NCI-H524 (cell line): ENCODE measurements at regions not wholly inside any gene's neighbourhood (a gene's known extent, or its start where the extent isn't known, plus 50 kb on each side); places are given as distances from the start of the nearest gene placed in this dataset.

Experiments
- DNase-seq, 2 experiments: peaks; one replicate each; lab custom pipeline; 2025; lab: John Stamatoyannopoulos, UW

DNA sequence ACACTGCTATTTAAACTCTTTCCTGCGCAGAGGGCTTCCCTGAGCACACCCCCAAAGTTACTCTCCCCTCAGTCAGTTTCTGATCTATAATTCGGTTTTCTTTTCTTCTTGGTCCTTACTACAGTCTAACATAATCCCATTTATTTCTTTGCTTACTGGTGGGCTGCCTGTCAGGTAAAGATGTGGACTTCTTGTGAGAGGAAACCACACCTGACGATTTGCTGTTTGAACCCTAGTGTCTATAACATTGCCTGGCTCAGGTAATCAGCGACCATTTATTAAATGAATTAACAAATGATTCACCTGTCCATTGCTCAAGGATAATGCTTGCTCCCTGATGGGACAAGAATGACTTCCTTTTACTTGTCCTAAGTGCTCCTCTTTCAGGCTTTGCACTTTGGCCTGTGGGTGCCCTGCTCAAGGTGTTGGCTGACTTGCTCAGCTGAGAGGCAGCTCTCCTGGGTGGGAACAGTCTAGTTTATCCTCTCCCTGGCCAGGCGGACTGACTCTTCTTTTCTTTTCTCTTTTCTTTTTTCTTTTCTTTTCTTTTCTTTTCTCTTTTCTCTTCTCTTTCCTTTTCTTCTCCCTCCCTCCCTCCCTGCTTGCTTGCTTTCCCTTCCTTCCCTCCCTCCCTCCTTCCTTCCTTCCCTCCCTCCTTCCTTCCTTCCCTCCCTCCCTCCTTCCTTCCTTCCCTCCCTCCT, 233.1 kb downstream of the BCAS1 start:
- no peak for DNase-seq

DNA sequence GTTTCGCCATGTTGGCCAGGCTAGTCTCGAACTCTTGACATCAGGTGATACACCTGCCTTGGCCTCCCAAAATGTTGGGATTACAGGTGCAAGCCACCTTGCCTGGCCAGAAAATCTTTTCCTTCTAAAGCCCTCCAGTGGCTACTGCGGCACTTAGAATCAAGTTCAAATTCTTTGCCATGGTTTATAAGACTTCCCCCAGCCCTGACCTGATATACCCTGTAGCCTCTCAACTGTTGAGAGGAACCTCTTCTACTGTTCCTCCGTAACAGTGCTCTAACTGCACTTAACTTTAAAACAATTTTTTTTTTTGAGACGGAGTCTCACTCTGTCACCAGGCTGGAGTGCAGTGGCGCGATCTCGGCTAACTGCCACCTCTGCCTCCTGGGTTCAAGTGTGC, 235.6 kb downstream of the BCAS1 start:
- no peak for DNase-seq

DNA sequence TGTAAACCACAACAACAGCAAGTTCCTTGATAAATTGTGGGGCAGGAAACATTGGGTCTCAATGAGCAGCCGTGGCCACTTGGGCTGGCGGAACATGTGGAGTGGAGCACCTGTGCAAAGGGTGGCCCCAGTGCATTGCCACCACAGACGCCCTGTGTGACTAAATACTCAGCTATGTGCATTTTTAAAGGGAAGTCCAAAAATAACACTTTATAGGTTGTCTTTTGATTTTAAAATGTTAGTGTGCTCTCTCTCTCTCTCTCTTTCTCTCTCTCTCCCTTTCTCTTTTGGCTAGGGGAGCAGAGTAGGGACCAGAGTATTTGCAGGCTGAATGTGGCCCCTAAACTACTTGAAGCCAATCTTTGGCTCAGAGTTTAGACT, 236.3 kb downstream of the BCAS1 start:
- no peak for DNase-seq

DNA sequence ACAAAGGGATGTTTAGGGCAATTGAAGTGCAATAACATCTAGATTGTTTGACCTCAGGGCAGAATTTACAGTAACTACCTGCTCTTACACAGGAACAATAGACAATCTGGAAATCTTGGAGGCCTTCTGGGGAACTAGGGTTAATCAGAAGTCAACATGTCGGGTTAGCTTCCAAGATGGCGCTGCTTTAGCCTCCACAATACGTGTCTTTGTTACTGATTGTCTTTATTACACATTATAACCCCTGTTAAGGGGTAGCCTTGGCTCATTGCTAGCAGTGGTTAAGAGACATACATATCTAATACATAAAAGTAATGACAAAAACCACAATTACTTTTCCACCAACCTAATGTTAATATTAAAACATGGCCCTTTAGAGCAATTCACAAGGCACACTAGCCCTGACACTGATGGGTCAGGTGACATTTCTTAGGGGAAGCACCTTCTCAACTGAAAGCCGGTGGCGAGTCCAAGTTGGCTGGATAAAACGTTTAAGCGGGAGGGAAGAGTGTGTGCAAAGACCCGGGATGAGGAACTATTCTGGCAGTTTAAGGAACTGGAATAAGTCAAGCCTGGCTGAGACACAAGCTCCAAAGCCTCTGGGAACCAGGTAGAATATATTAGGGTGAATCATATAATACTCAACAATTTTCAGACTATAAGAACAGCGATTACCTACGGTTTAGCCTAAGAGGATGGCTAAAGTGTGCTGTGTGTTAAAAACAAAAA, 236.9 kb downstream of the BCAS1 start:
- no peak for DNase-seq

DNA sequence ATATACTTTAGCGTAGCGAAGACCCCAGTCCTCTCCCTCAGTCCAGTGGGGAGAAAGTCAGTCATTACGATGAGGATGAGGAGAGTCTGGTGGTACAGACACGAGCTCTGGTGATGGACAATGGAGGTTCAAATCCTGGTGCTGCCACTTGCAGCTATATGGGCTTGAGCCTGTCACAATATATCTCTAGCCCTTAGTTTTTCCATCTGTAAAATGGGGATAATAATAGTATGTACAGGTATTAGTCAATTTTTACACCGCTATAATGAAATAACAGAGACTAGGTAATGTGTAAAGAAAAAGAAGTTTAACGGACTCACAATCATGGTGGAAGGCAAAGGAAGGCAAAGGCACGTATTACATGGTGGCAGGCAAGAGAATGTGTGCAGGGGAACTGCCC, 237.9 kb downstream of the BCAS1 start:
- DNase-seq: no peak

DNA sequence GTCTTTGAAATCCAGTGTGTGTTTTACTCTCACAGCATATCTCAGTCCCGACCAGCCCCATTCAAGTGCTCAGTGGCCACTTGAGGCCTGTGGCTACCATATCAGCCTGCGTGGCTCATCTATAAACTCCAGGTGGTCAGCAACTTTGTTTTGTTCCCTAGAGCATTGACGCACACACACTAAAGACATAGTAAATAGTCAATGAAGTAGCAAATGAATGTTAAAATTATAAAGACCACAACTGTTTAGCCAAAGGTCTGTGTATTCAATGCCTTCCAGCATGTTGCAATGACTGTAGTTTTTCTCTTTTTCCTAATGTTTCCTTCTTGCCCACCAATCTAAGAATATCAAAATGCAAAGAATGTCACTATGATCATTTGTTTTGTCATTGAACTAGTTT, 238.2 kb upstream of the ZNF217 start:
- no peak for DNase-seq

DNA sequence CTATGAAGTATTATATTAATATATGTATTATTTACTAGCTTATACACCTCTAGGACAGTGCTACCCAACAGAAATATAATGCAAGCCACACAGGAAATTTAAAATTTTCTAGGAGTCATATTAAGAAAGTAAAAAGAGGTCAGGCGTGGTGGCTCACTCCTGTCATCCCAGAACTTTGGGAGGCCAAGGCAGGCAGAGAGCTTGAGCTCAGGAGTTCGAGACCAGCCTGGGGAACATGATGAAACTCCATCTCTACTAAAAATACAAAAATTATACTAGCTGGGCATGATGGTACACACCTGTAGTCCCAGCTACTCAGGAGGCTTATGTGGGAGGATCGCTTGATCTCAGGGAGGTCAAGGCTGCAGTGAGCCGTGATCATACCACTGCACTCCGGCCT, 237.6 kb upstream of the ZNF217 start:
- no peak for DNase-seq

DNA sequence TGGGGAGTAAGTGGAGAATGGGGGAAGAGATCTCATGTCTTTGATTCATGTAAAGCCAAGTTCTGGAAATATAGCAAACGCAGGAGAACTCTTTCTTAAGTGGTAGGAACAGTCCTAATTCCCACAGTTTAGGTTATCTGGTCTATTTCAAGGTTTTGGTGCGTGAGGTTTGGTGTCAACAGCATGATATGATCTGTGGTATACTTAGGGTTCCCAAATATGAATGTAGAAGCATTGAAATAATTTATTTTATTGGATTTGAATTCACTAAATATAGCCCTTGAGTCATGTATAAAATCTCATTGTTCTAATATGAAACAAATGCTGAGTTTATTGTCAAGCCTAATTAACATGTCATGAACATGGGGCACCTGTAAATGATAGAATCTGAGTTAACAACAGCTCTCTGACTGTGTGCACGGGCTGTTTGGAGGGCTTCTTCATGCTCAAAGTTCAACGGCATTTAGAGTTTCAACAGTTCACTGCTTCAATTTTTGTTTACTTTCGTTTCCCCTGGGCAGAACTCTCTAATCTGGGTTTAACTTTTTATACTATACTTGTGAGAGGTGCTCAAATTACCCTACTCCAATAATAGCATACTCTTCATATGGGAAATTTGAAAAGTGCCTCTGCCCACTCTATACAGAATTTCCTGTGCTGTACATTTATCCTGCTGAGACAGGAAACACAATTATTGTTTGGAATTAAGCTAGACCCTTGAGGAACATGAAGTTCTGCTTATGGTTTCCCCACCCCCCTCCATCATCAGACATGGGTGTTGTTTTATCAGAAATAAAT, 236.3 kb upstream of the ZNF217 start:
- peak in 1 of 2 experiments; percentile 14 for DNase-seq

DNA sequence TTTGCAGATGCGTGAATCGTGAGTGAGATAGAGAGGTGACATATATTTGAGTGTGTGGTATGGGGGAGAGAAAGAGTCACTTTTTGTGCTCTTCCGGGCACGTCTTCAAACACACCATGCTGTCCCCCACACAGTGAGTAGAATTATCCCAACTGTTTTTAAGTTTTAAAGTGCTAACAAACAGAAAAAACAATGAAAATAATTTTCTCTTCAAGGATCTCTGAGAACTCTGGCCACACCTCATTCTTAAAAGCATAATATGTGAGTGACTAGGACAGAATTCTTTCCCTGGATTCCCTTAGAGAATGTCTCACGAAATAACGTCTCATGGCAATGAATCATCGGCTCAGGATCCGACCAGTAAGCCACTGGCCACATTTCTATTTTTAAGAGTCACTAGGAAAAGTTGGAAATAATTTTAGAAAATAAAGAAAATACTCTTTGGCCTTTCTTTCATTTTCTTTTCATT, 235.7 kb upstream of the ZNF217 start:
- no peak for DNase-seq

DNA sequence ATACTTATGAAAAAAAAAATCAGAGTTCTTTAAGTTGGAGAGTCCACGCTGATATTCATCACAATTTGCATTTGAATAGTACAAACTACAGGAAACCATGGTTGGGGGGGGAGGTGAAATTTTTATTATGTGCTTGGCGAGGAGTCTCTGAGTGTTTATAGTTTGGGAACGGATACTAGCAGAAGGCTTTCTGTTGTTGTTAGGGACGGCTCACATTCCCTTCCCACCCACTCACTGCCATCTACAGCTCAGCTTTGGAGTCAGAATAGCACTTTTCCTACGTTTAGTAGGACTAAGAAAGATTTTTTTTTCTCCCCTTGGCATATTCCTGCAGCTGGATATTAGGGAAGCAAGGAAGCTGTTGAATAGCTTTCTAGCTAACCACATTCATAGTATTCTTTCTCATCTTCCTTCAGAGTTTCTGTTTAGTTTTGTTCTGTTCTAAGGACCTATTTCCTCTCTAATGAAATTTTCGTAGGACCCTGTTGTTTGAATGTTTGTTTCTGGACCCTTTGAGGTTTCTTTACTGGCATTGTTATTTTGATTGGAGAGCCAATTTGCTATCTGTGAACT, 235.1 kb upstream of the ZNF217 start:
- no peak for DNase-seq

DNA sequence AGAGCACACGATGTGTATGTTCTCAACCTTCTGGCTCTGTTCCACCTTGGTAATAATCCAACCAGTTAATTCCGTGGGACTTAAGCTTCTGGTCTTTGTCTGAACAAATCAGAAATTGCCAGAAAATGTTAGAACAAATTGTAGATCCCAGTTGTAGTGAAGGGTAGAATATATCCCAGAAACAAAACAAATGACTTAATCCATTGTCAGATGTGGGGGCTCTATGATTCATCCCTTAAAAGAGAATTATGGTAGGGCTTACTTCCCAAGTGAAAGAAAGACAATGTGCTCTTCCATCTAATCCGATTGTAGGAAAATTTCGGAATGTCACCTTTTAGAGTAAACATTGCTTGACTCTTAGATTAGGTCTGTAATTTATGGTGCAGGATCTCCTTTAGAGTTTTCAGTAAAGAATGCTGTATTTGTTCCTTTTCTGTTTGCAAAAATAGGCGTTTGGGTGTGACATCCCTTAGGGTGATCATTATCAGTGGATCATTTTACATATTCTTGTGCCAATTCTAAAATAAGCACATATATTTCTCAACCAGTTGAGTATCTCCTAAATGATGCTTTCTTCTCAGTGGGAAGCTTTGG, 234.5 kb upstream of the ZNF217 start:
- DNase-seq: peak in 1 of 2 experiments; percentile 4

DNA sequence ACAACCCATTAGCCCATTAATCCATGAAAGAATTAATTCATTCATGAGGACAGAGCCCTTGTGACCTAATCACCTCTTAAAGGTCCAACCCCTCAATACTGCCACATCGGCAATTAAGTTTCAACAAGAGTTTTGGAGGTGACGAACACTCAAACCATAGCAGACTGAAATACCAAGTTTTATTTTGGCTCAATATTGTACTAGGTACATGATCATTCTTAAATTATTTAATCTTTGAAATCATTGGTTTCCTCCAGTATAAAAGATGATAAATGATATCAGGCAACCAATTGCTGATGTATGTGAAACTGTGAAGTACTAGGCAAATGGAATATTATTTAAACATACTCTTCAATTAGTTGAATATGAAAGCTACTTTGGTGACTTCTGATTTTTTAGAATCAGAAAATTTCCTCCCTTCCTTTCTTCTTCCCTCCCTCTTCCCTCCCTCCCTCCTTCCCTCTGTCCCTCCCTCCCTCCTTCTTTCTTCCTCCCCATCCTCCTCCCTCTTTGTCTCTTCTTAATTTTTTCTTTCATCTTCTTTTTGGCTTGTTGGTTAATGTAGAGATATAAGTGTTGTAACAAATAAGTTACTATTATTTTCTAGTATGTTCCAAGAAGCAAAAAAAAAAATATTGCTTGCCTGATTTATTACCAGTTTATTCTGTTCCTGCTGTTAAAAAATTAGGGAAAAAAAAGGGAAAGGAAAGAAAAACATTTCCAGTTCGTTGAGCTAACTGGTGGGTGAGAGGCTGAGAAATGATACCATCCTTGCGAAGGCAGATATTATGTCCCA, 233.9 kb upstream of the ZNF217 start:
- no peak for DNase-seq

DNA sequence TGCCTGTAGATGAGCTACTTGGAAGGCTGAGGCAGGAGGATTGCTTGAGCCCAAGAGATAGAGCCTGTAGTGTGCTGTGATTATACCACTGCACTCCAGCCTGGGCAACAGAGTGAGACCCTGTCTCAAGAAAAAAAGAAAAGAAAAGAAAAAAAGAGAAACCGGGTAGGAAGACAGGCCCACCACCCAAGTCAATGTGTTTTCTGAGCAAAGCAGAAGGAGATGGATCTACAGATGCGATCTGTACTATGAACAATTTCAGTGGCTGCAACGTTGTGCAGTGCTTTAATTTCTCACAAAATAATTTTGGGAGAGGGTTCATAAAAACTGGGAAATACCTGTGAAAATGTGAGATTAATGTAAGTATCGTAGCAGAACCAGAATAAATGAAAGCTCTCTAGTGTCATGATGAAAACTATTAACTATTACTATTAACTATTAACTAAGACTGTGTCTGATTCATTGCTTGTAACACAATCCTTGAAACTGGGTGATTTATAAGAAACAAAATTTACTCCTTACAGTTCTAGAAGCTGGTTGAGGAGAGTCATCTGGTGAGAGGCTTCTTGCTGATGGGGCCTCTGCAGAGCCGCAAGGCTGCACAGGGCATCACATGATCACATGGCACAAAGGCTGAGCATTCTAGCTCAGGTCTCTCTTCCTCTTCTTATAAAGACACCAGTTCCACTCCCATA, 233.1 kb upstream of the ZNF217 start:
- DNase-seq: no peak

DNA sequence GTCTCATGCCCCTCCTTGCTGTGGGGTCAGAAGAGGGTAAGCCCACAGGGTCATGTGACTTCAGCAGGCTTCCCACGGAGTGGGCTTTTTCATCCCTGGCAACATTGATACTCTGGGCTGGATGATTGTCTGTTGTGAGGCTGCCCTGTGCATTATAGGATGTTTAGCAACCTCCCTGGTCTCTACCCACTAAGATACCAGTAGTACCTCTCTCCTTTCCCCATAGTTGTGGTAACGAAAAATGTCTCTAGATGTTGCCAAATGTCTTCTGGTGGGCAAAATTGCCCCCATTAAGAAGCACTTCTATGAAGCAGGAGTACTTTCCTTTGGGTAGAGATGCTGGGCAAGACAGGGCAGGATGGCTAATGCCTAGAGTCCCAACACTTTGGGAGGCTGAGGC, 232.5 kb upstream of the ZNF217 start:
- DNase-seq: no peak

DNA sequence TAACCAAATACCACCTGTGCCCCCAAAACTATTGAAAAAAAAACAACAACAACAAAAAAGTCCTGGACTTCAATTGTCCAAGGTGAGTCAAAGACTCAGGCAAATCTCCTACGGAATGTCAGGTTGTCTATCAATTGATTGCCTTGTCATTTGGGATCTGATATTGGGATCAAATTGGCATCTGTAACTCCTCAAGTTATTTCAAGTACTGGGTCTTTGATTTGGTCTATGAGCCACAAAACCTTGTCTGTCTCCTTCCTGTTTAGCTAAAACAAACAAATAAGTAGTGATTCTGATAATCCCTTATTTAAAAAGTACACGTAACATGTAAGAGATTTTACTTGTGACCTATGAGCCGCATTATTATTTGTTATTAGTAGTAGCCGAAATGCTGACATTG, 231.6 kb upstream of the ZNF217 start:
- DNase-seq: no peak

DNA sequence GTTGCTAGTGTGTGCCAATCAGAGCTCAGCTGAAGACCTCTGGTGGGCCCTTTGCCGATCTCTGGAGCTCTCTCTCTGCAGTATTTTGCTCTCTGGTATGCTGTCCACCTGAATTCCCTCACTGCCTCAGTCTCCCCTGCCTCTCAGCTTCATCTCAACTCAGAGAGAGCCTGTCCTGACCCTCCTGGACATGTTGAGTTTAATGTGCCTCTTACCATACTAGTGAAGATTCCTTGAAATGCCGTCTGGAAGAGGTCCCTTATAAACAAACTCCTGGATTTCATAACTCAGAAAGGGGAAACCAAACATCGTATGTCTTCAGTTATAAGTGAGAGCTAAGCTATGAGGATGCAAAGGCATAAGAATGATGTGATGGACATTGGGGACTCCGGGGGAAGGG, 231.1 kb upstream of the ZNF217 start:
- DNase-seq: no peak

DNA sequence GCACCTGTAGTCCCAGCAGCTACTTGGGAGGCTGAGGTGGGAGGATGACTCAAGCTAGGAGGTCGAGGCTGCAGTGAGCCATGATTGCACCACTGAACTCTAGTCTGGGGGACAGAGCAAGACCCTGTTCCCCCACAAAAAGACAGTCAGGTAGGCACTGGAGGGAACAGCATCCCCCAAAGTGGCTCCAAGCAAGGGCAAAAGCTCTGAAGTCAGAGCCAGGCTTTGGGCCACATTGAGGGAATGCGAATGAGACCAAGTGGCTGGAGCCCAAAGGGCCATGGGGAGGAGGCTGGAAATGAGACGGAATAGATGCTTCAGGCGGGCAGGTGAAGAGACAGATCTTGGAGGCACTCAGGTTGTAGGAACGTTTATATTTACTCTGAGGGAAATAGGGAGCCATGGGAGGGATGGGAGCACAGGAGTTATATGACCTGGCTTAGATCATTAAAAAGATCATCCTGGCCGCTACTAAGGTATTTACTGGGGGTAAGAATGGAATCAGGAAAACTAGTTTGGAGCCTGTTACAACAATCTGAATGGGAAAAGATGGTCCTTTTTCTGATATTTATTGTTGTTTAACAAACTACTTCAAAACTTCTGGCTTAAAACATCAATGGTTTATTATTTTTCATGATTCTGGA, 229.6 kb upstream of the ZNF217 start:
- DNase-seq: no peak

DNA sequence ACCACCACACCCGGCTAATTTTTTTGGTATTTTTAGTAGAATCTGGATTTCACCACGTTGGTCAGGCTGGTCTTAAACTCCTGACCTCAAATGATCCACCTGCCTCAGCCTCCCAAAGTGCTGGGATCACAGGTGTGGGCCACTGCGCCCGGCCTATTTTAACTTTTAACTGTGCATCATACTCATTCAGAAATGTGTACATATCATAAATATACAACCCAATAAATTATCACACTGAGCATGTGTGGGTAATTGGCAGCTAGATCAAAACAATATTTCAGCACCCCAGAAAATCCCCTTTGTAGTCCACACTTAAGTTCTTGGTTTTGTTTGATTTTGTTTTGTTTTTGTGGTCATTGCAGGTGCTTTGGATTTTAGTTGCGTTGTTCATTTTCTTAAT, 228.9 kb upstream of the ZNF217 start:
- no peak for DNase-seq

DNA sequence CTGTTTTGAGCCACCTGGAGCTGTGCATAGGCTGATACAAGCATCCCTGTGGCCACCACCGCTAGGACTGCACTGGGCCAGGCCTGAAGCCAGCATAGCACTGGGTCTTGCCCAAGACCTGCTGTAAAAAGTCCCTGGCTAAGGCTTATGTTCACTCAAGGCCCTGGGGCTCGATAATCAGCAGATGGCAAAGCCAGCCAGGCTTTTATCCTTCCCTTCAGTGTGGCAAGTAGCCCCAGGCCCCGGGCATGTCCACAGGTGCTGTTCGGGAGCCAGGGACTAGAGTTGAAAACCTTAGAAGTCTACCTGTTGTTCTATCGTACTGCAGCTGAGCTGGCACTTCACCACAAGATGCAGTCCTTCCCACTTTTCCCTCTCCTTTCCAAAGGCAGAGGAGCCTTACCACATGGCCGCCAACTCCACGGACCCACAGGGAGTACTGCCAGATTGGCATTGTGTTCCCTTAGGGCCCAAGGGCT, 226.4 kb upstream of the ZNF217 start:
- DNase-seq: no peak
